ENCODE measurements at regions not wholly inside any gene's neighbourhood (a gene's known extent, or its start where the extent isn't known, plus 50 kb on each side); places are given as distances from the start of the nearest gene placed in this dataset.

DNA sequence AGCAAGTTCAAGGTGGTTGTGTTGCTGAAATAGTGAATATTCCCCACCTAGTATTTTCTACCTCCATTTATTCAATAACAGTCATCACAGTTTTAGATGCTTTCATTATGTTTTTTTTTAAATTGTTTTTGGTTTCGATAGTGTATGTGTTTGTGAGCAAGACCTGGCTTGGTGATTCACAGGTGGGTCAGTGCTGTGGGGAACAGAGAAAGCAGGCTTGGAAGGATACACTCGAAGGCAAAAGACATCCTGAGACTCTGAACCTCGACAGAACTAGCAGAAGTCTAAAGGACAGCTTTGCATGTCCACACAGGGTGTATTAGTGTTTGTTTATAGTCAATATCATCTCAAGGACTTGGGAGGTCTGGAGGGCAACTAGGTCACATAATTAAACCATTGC, 551.5 kb downstream of the RIT2 start:
- TF ChIP-seq, protein P1, sequence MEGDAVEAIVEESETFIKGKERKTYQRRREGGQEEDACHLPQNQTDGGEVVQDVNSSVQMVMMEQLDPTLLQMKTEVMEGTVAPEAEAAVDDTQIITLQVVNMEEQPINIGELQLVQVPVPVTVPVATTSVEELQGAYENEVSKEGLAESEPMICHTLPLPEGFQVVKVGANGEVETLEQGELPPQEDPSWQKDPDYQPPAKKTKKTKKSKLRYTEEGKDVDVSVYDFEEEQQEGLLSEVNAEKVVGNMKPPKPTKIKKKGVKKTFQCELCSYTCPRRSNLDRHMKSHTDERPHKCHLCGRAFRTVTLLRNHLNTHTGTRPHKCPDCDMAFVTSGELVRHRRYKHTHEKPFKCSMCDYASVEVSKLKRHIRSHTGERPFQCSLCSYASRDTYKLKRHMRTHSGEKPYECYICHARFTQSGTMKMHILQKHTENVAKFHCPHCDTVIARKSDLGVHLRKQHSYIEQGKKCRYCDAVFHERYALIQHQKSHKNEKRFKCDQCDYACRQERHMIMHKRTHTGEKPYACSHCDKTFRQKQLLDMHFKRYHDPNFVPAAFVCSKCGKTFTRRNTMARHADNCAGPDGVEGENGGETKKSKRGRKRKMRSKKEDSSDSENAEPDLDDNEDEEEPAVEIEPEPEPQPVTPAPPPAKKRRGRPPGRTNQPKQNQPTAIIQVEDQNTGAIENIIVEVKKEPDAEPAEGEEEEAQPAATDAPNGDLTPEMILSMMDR (IDR thresholded peaks at IDR 0.05; ENCODE audit: low read depth, low read length, poor library complexity, severe bottlenecking): no peak
- TF ChIP-seq EZH2phosphoT487 (IDR thresholded peaks at IDR 0.05; ENCODE audit: borderline replicate concordance, low read length): no peak

Data from DOHH2 (cell line).